ENCODE measurements at regions not wholly inside any gene's neighbourhood (a gene's known extent, or its start where the extent isn't known, plus 50 kb on each side); places are given as distances from the start of the nearest gene placed in this dataset.

DNA sequence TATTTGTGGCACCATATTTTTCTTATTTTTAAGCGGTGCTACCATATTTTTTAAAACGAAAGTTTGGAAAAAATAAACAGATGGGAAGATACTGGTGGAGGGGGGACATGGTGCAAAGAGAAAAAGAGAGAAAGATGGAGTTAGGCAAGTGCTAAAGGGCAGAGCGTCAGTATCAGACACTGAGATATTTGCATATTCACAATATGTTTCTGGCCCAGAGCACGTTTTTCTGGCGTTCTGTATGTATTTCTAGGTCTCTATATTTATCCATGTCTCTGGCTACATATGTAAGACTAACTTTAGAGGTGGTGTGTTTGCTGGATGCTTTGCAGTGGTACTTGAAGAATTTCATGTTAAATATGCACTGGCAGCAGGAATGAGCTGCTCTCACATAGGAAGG is 414.0 kb downstream of the TLE4 start:
- DNase-seq (ENCODE audit: low read depth), result no peak

DNA sequence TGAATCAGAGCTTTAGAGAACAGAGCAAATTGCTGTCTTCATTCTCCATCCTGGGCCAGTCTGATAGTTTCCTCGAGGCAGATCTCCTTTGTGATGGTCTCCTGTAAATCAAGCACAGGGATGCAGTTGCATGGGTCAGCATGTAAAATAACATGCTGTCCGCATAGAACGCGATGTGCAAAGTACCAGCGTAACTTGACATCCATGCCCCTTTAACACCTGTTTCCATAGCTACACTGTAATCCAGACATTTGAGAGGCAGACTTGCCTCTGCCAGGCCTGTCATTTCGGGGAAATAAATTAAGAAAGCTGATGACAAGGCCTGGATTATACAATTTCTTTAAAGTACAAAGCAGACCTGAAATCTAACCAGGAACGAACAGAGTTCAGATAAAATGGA is 413.5 kb downstream of the TLE4 start:
- DNase-seq (ENCODE audit: low read depth), result no peak

DNA sequence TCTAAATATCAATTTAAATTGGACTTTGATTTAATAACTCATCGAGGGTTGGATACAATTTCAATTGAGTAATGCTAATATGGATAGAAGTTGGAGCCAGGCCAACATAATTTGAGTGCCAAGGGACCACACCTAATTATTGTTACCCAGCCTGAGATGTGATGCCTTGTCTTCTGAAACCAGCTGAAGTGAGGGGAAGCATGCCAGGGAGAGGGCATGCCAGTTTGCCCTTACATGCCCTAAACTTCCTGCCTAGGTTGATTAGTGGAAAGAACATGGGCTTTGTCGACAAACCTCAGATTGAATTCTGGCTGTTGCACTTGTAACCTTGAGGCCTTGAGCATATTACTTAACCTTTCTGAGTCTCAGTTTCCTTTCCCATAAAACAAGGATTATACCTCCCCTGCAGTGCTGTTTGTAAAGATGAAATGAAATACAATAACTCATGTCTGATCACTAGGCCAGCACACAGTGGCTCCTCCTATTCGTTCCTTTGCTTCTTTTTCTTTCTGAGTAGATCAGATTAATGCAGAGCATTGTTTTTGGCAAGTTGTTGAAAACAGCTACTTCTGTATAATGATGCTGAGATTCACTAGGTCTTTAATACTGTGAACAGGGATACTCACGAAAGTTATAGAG is 412.8 kb downstream of the TLE4 start:
- DNase-seq (ENCODE audit: low read depth), result no peak

DNA sequence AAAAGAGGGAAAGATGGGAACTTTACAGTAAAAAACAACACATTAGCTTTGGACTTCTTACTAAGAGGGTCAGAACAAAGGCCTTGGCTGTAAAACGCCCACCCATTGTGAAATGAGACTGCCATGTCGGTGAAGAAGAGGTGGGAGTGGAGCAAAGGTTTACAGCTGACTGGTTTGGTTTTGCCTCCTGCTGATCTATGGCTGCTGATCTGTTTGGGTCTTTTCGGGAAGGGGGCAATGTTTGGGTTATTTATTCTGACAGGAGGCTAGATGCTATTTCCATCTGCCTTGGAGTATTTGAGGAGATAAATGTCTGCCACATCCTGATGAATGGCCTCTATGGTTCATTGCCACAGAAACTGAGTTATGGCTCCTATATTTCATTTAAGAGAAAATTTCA is 408.7 kb downstream of the TLE4 start:
- DNase-seq (ENCODE audit: low read depth), result no peak

DNA sequence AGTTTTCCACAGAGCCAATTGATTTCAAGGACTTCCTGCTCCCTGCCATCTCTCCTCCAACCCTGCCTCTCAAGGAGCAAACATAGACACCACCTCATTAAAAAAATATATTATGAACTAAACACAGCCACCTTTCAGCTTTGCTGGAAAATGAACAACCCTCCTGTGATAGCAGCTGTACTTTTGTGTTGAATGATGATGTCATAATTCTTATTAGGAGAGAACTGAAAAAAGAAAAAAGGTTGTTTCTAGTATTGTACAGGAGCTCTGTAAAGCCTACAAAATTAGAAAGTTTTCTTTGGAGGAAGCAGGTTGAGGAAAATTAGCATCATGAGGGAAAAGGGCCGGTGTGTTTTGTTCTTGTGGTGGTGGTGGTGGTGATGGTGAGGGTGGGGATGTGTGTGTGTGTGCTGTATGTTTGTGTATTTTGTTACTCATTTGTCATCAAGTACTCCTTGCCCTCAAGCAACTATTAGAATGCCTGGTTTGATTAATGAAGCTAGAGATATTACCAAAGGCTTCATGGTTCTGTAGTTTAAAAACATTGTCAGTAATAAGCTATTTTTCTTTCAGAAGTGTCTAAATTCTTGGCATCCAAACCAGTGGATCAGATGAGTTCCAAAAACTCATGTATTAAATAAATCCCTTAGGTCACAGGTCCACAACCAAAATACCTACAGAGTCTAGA is 405.9 kb downstream of the TLE4 start:
- DNase-seq (ENCODE audit: low read depth), result no peak

DNA sequence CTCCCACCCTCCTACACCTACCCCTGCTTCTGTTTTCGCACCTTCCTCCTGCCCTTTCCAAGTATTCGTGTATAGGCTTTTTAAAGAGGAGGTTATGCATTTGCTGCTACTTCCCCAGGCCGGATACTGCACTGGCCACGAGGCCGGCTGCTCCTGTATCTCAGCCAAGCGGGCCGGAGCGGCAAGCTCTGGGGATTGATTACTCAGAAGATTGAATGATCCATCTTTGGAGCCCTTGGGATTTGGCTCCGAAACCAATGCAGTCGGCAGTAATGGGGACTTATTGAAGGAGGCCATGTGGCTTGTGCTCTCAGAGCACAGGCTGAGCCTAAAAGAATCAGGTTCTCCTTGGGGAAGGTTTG is 405.3 kb downstream of the TLE4 start:
- DNase-seq (ENCODE audit: low read depth), result no peak

DNA sequence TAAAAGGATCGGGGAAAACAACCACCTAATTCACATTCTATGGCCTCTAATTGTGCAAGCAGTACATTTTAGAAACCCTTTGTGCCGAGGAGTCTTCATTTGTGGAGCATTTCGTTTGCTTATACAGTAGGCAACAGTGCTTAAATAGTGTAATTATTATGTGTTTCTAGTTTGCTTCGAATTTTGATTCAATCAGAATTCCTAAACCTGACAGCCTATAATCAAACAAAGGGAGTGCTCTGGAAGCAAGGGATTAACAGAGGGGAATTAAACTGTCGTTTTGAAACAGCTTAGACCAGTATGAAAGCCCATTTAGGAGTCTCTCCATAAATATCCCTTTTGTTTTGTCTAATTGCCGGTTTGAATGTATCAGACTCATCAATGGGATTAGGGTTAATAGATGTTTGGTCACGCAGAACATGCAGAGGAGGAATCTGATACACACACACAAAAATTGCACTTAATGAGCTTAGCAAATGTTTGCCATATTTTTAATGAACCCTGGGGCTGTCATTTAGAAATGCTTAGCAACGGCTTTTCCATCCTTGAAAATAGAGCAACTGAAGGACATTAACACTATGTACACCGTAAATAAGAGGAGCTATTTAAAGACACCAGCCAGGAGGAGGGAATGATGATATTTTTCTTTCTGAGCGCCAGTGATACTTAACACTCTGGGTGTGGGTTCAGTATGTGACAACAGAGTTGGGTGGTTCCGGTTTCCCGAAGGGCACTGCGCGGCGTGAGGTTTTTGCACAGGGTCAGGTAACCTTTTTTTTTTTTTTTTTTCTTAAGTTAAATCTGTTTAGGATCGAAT is 404.7 kb downstream of the TLE4 start:
- DNase-seq (ENCODE audit: low read depth), result no peak

DNA sequence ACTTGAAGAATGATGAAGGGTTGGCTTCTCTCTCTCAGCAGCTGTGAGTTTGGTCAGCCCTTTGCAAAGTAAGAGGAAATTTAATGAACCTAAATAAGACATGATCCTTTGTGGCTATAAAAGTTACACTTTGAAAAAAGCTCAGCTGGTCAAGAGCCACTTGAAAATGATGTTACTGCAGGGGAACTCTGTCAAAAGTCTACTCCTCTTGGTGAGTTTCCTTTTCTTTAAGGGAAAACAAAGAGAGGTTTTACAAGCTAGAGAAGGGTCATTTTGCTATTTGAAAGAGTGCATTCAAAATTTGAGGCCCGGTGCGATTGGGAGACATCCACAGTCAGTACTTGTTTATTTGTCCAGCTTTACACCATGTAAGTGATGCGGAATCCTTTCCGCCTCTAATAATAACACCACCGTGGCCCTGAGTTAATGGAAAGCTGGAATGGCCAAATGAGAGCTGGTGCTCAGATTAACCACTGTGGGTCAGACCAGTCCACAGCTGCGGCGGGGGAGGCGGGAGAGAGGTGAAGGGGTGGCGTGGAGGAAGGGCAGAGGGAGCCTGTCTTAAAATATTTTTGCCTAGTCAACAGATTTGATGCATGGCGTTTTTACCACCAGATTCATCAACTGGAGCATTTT is 404.0 kb downstream of the TLE4 start:
- DNase-seq (ENCODE audit: low read depth), result no peak

DNA sequence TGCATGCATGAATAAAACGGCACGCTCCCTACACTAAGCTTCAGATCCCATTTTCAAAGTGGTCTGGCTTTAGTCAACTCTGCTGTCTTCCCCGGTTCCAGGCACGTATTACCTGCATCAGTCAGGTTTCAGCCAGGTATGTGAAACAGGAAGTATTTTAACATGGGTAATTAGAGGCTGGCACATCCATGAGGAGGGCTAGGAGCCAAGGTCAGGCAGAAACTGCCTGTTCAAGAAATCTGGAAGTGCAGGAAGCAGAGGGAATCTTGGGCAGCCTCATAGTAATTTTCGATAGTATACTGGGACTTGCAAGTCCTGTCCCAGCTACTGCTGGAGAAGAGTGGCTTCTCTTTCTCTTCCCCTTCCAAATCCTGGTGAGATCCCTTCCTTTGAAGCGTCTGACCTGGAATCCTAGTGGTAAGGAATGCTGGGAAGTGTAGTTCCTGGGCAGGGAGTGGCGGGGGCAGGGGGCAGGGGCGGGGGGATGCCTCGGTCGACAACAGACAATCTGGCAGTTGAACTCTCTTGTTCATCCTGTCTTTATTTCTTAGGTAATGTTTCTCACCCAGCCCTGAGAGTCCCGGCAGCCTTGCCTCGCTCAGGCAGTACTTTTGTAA is 403.1 kb downstream of the TLE4 start:
- no peak for DNase-seq (ENCODE audit: low read depth)

DNA sequence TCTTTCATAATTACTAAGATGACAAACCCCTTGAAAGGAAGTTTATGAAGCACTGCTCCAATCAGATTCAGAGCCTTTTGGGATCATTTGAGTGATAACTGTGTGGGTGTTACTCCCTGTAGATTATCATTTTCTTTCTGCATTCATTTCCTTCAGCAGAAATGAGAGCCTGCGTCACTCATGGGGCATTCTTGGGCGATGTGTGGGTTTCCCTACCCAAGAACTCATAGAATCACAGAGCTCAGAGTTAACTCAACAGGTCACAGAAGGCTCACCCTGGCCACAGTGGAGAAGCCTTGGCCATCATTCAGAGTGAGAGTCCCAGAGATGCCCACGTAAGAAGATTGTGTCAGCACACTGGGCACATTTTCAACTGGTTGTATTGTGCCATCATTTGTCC is 401.9 kb downstream of the TLE4 start:
- DNase-seq (ENCODE audit: low read depth), result no peak

DNA sequence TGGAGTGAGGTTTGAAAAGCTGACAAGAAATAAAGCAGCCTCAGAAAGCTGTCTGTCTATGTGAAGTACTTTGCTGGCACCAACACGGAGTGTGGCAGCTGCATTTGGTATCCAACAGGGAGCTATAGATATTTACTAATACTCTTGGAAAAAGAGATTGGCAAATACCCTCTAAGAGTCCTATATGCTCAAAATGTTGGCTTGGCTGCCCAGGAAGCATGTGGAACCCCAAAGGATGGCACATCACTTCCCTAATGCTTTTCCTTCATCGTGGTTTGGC is 398.3 kb downstream of the TLE4 start:
- no peak for DNase-seq (ENCODE audit: low read depth)

DNA sequence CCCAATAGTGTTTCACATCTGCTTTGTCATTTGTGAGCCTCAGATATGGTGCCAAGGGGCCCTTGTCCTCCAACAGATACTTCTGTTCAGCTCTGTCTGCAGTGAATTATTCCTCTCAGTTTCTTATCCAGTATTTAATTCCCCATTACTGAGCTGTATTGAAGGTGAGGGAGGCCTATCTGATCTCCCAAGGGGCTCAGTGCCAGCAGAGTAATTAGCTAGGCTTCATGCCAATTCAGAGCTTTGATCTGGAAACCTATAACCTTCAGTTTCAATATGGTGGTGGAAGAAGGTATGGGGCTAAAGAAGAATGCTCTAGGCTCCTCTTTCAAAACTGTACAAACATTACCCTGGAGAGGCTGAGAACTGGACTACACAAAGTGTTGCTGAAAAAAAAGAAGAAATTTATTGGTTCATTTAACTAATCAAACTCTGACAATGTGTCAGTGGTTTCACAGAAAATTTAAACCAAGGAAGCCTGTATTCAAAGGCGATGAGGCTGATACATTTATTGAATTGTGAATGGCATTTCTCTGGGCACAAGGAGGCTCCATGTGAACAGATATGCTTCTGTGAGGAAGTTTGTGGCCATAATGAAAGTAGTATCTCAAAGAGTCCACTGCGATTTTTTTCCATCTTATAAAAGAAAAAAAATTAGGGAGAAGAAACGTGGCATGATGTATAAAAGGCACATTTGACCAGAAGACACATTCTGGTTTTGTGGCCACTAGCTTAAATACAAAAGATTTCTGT is 397.8 kb downstream of the TLE4 start:
- DNase-seq (ENCODE audit: low read depth), result no peak

DNA sequence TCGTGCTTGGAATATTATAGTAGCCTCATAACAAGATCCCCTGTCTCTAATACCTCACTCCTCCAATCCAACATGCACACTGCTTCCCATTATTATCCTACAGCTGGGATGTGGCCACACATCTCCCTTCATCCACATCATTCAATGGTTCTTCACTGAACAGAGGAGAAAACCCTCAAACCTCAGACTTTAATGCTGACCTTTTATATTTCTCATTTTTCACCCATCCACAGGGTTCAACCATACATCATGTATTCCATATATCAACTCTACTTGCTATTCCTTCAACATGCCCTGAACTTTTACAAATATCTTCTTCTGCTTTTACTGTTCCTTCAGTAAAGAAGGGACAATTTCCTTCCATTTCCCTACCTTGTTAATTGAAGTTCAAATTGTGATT is 396.8 kb downstream of the TLE4 start:
- DNase-seq (ENCODE audit: low read depth), result no peak

DNA sequence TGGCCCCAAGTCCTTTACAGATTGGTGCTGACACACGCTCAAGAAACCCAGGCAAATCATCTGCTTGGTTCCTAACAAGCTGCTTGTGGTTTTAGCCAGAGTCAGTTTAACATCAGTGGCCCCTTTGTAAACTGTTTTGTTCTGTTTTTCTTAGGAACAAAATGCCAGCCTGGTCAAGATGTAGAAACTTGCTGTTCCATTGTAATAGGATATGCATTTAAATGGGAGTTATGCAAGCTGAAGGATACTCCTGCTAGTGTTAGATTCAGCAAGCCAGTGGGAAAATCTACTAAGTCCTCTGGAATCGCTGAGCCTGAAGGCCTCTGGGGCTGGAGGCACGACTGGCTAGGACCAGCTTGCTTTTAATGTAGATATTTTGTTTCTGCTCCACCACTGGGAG is 391.1 kb downstream of the TLE4 start:
- DNase-seq (ENCODE audit: low read depth), result no peak

DNA sequence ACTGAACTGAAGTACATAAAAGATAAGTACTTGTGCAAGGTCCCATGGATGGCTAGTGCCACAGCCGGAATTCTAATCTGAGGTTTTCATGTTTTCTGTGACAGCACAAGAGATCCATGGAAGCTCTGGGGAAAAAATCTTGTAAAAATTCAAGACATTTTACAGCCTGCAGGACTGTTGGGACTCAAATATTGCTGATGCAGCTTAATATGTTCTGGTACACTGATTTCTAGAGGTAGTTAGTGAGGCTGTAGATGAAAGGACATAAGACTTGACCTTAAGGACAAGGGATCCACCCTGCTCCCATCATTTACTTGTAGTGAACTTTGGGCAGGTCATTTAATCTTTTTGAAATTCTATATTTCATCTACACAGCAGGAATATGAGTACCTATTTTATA is 390.4 kb downstream of the TLE4 start:
- DNase-seq (ENCODE audit: low read depth), result no peak

DNA sequence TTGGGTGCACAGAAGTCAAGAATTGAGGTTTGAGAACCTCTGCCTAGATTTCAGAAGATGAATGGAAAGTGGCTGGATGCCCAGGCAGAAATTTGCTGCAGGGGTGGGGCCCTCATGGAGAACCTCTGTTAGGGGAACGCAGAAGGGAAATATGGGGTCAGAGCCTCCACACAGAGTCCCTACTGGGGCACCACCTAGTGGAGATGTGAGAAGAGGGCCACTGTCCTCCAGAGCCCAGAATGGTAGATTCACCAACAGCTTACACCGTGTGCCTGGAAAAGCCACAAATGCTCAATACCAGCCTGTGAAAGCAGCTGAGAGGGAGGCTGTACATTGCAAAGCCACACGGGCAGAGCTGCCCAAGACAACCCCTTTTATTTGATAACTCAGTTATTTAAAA is 383.5 kb downstream of the TLE4 start:
- DNase-seq (ENCODE audit: low read depth), result no peak

DNA sequence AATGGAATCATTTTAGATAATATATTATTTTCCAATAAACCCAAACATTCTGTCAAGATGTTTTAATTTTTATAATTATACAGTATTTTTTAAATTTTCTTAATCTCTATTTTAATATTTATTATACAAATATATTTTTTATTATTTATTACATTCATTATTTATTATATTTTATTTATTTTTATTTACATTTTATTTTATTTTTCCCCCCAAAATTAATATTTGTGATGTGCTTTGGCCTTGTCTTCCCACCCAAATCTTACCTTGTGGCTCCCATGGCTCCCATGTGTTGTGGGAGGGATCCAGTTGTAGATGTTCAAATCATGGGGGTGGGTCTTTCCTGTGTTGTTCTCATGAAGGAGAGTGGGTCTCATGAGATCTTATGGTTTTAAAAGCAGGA is 382.1 kb downstream of the TLE4 start:
- no peak for DNase-seq (ENCODE audit: low read depth)

DNA sequence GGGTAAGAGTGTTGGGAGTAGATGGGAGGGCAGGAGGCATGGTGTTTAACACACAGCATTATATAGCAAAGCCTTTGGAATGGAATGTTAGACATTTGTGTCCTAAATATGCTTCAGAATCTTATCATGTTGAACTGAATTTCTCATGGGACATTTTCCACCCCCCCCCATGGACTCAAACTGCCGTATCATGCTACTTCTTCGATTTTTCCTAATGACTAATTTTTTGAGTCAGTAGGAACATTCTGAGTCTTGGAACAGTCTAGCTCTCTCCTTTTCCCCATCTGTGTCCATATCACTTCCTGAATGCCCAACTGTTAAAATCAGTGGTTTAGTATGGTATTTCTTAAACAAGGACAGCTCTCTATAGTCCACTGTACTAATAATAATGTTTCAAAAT is 380.6 kb downstream of the TLE4 start:
- no peak for DNase-seq (ENCODE audit: low read depth)

DNA sequence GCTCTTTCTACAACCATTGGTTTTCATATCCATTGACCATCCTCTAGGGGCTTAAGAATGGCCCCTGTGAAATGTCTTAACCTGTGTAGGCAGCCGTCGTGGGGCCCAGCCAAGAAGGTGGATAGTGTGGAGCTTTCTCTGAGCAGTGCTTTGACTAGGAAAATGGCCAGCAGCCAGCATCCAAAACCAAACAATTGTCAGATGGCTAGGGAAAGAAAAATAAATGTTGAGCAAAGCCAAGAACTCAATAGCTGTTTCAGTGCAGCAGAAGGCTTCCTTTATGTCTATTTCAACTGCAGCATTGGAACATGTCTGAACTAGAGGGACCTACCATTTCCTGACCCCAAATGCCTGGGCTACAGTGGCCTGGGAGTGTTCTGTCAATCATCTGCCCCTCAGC is 374.9 kb downstream of the TLE4 start:
- no peak for DNase-seq (ENCODE audit: low read depth)

DNA sequence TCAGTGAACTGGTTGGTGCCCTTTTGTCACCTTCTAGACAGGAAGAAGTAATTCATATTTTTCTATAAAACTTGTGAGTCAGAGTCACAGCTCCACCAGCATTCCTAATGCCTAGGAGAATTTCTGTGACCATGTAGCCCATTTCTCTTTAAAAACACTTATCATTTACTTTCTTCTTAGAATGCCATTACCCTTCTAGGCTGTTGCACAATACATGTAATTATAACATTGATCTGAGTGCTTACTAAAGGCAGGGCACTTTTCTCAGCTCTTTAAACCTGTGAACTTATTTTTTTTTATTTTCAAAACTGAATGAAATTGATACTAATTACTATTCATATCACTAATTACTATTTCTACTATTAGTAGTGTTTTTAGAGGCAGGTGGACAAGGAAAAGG is 373.7 kb downstream of the TLE4 start:
- no peak for DNase-seq (ENCODE audit: low read depth)

DNA sequence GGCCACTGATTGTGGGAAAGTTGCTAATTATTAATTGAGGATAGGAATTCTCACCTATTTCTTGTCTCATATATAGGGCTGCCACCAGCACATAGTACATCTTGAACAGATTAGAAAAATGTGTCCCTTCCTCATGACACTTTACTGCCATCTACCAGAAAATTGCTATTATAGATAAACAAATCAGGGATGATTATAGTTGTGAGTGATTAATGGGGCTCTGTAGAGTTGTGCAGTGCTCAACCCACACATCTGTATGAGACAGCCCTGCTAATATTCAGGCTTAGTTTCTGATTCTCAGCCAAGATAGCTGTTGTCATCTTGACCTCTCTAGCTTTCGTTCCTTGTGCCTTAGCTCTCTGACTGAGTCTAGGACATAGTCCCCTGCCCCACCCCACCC is 373.3 kb downstream of the TLE4 start:
- no peak for DNase-seq (ENCODE audit: low read depth)

DNA sequence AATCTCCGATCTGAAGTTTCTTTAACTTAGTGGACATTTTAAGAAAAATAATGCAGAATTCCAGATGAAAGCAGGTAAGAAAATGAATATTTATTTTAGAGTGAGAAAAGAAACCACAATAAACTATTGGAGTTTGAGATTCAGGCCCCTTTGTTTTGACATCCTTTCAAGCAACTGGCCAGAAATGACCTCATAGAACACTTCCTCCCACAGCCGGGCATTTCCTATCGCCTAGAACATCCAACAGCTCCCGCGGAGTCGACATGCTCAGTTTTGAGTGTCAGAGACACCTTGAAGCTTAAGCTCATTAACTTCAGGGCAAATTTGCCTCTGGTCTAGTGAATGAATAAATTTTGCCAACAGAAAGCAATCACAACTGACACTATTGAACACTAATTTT is 369.2 kb downstream of the TLE4 start:
- no peak for DNase-seq (ENCODE audit: low read depth)

Measured in activated gamma-delta T cell treated with anti-CD3 and anti-CD28 coated beads, Interleukin-2, amount 50 U/mL, for 16 hours (primary cell).